ENCODE measurements at regions not wholly inside any gene's neighbourhood (a gene's known extent, or its start where the extent isn't known, plus 50 kb on each side); places are given as distances from the start of the nearest gene placed in this dataset.

DNA sequence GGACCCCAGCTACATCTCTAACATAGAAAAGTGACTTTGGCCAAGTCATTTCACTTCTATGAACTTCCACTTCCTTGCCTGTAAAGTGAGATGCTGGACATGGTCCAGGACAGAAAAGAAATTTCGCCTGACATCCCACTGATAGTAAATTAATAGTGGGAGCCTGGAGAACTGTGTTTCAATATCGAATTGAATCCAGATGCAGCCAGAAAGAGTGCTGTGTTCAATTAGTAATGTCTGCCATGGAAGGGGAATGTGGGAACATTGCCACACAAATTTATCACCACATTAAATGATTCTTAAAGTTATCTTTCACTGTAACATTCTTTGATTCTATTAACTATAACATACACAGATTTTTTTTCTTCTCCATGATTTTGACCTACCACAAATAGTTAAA, 255.0 kb downstream of the HACE1 start:
- TF ChIP-seq, protein P1, sequence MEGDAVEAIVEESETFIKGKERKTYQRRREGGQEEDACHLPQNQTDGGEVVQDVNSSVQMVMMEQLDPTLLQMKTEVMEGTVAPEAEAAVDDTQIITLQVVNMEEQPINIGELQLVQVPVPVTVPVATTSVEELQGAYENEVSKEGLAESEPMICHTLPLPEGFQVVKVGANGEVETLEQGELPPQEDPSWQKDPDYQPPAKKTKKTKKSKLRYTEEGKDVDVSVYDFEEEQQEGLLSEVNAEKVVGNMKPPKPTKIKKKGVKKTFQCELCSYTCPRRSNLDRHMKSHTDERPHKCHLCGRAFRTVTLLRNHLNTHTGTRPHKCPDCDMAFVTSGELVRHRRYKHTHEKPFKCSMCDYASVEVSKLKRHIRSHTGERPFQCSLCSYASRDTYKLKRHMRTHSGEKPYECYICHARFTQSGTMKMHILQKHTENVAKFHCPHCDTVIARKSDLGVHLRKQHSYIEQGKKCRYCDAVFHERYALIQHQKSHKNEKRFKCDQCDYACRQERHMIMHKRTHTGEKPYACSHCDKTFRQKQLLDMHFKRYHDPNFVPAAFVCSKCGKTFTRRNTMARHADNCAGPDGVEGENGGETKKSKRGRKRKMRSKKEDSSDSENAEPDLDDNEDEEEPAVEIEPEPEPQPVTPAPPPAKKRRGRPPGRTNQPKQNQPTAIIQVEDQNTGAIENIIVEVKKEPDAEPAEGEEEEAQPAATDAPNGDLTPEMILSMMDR (IDR thresholded peaks at IDR 0.05) = no peak
- no peak for TF ChIP-seq POLR2A (IDR thresholded peaks at IDR 0.05)
- no peak for TF ChIP-seq EP300 (IDR thresholded peaks at IDR 0.05)
- no peak for TF ChIP-seq POLR2AphosphoS5 (IDR thresholded peaks at IDR 0.05)
